NT2/D1 (cell line): ENCODE measurements at regions not wholly inside any gene's neighbourhood (a gene's known extent, or its start where the extent isn't known, plus 50 kb on each side); places are given as distances from the start of the nearest gene placed in this dataset.

Experiments used
- DNase-seq: peaks from one replicate; pipeline ENCODE4 v3.0.0-alpha.2; 2011; ENCODE audit warnings: low read depth, low spot score
- H3K27me3 ChIP-seq: 2 replicates; pipeline ENCODE4 v1.6.0; 2011; ENCODE audit warnings: mild to moderate bottlenecking; ENCODE audit not compliant: insufficient read length, insufficient read depth
- H3K36me3 ChIP-seq: 2 replicates; pipeline ENCODE4 v1.6.1; 2011; ENCODE audit warnings: mild to moderate bottlenecking, low read length, mixed read lengths; ENCODE audit not compliant: insufficient read depth, insufficient read length
- H3K4me1 ChIP-seq: 2 replicates; pipeline ENCODE4 v1.5.1; 2011; ENCODE audit not compliant: insufficient read depth, insufficient read length
- H3K4me3 ChIP-seq: 2 replicates; pipeline ENCODE4 v1.5.1; 2011; ENCODE audit warnings: low read depth; ENCODE audit not compliant: insufficient read length
- H3K9ac ChIP-seq: 2 replicates; pipeline ENCODE4 v1.6.0; 2011; ENCODE audit warnings: low read depth; ENCODE audit not compliant: insufficient read length
- H3K9me3 ChIP-seq: 2 replicates; pipeline ENCODE4 v1.5.1; 2011; ENCODE audit warnings: mild to moderate bottlenecking, low read length; ENCODE audit not compliant: insufficient read depth
- SUZ12 ChIP-seq: IDR thresholded peaks from 2 replicates; pipeline ENCODE4 v1.6.1; 2011; ENCODE audit not compliant: insufficient read length, insufficient read depth; ENCODE audit errors: extremely low read depth
- YY1 ChIP-seq: IDR thresholded peaks from 2 replicates; pipeline ENCODE4 v1.6.1; 2011; ENCODE audit not compliant: insufficient read length, insufficient read depth
- ZNF274 ChIP-seq: IDR thresholded peaks from 2 replicates; pipeline ENCODE4 v1.6.1; 2011; ENCODE audit warnings: mild to moderate bottlenecking, low read depth, low read length

DNA sequence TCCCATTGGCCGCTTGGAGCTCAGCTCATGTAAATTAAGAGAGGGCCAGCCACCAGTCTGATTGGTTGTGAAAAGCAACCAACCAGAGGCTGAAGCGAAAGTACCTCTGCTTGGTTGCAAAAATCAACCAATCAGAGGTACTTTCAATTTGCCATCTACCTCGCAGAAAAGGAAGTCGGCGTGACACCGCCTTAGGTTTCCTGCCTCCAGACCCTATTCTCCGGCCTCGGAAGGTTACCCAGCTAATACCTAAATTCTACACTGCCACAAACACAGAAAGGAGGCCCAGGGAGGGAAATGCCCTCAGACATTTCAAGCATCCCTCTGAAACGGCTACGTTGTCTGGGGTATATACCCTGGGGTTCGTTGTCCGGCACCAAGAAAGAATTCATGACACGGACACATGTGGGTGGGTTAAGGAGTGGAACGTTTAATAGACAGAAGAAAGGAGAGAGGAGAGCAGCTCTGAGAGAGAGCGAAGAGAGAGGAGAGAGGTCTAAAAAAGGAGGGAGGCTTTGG, 481.3 kb downstream of the TMEM114 start:
- TF ChIP-seq ZNF274 = no peak
- TF ChIP-seq YY1 = no peak
- TF ChIP-seq SUZ12 = no peak
- no peak for DNase-seq
- Histone ChIP-seq H3K4me3 (no peak overlapping the region), H3K4me1 (no peaks in the 10 kb centered on the region), H3K9ac (no peak overlapping the region), H3K36me3 (no peaks in the 10 kb centered on the region), H3K27me3 (no peaks in the 10 kb centered on the region), H3K9me3 (peaks cover 14% of the 10 kb centered on the region)

DNA sequence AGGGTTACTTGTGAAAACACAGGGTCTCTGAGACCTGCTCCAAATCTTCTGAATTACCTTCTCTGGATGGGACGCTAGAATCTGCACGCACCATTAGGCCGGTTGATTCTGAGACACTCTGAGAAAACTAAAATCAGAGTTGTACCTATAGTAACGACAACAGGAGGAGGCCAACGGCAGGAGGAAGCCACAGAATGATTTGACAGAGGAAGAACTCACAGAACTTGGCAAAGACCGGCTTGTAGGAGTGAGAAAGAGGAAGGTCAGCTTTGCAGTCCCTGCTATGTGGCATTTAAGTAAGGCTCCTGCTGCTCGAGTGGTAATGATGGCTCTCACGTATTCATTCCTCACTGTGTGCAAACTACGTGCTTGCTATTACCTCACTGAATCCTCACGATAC, 483.0 kb downstream of the TMEM114 start:
- Histone ChIP-seq H3K9ac (no peak overlapping the region), H3K9me3 (no peaks in the 10 kb centered on the region), H3K4me3 (no peak overlapping the region), H3K4me1 (no peaks in the 10 kb centered on the region), H3K36me3 (no peaks in the 10 kb centered on the region), H3K27me3 (no peaks in the 10 kb centered on the region)
- TF ChIP-seq YY1 = no peak
- DNase-seq = no peak

DNA sequence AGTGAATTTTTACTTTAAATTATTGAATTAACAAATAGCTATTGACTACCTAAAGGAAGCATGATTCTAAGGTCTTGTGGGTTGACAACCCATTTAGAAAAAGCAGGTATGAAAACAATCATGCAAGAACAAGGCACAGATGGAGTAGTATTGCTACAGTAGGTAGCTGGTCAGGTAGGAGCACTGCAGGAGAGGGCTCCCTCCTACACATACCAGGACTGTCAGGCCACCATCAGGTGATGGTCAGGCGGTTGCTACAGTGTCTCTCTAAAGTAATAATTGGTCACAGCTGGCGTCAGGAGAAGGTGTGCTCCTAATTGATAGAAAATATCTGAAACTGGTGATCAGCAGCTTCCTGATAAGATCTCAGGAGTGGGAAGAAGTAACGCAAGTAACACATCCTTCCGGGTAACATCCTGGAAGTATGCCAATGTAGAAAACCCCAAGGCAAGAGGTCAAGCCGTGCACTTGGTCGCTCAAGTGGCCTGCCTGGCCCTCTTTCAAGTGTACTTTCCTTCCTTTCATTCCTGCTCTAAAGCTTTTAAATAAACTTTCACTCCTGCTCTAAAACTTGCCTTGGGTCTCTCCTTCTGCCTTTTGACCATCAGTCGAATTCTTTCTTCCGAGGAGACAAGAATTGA, 486.5 kb downstream of the TMEM114 start:
- Histone ChIP-seq H3K9ac (no peak overlapping the region), H3K4me3 (no peak overlapping the region), H3K36me3 (no peaks in the 10 kb centered on the region), H3K4me1 (no peaks in the 10 kb centered on the region), H3K9me3 (no peaks in the 10 kb centered on the region), H3K27me3 (no peaks in the 10 kb centered on the region)
- TF ChIP-seq ZNF274 (no peak), SUZ12 (no peak), YY1 (no peak)
- DNase-seq = no peak

DNA sequence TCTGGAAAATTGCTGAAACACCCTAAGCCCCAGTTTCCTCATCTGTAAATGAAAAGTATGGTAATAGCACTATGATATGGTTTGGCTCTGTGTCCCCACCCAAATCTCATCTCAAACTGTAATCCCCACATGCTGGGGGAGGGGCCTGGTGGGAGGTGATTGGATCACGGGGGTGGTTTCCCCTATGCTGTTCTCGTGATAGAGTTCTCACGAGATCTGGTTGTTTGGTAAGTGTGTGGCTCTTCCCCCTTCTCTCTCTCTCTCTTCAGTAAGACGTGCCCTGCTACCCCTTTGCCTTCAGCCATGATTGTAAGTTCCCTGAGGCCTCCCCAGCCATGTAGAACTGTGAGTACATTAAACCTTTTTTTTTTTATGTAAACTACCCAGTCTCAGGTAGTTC, 490.7 kb downstream of the TMEM114 start:
- H3K4me1 ChIP-seq = no peaks in the 10 kb centered on the region
- no peaks in the 10 kb centered on the region for H3K9me3 ChIP-seq
- TF ChIP-seq SUZ12 (no peak), ZNF274 (no peak), YY1 (no peak)
- H3K4me3 ChIP-seq = no peak overlapping the region
- no peaks in the 10 kb centered on the region for H3K36me3 ChIP-seq
- H3K9ac ChIP-seq = no peak overlapping the region
- no peaks in the 10 kb centered on the region for H3K27me3 ChIP-seq
- DNase-seq = no peak

DNA sequence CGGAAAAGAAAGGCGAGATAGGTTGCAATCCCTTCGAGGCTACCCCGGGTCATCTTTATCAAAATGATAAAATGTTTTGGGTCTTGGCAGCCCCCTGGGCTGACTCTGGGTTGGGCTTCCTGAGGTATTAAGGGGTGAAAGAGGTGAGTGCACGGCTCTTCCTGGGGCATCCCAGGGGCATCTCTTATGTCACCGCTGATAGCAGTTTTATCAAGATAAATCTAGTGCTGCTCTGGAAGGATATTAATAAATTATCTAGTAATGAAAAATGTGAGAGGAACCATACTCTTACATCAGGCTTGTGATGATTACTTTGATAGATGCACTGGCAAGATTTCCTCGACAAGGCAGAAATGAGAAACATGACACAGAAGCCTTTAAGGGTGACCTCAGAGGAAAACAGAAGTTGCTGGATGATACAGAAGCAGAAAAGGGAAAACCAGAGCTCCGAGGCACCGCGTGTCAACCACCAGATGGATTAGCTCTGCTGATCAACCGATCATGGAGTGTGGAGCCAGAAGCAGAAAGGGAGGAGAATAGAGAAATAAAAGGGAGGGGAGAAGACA, 491.3 kb downstream of the TMEM114 start:
- H3K9ac ChIP-seq = no peak overlapping the region
- H3K9me3 ChIP-seq = no peaks in the 10 kb centered on the region
- no peaks in the 10 kb centered on the region for H3K36me3 ChIP-seq
- no peak overlapping the region for H3K4me3 ChIP-seq
- TF ChIP-seq YY1 = no peak
- no peak for TF ChIP-seq SUZ12
- no peak for TF ChIP-seq ZNF274
- no peaks in the 10 kb centered on the region for H3K4me1 ChIP-seq
- H3K27me3 ChIP-seq = no peaks in the 10 kb centered on the region
- DNase-seq = no peak

DNA sequence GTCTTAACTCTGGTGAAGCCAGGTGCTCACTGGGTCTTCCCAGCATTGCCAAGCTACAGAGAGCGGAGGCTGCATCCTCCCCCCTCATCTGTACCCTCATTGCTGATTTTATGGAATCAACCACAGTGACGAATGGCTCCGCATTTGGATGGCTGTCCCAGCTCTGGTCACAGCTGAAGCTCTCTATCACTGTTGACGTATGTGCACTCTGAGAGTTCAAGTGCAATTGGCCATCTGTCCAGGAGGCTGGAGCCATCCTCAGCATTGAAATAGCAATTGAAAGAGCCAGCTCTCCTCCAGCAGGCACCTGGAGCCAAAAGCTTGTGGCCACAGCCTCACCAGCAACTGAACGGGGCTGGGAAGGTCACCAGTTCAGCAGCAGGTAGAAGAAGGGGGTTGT, 494.1 kb downstream of the TMEM114 start:
- Histone ChIP-seq H3K27me3 (no peaks in the 10 kb centered on the region), H3K4me1 (no peaks in the 10 kb centered on the region), H3K4me3 (no peak overlapping the region), H3K9me3 (no peaks in the 10 kb centered on the region), H3K9ac (no peak overlapping the region), H3K36me3 (no peaks in the 10 kb centered on the region)
- TF ChIP-seq ZNF274 (no peak), SUZ12 (no peak), YY1 (no peak)
- no peak for DNase-seq

DNA sequence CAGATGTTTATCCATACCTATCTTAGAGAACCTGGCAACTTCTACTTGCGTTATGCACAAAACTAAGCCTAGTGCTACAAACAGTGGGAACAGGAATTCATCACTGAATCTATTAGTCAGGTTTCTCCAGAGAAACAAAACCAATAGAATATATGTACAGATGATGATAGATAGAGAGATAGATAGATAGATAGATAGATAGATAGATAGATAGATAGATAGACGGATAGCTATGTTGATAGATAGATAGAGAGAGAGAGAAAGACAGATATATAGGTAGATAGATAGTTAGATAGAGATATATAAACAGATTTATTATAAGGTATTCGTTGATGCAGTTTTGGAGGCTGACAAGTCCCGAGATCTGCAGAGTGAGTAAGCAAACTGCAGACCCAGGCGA, 495.6 kb downstream of the TMEM114 start:
- TF ChIP-seq YY1 = no peak
- TF ChIP-seq ZNF274 = no peak
- no peak for TF ChIP-seq SUZ12
- H3K27me3 ChIP-seq = no peaks in the 10 kb centered on the region
- no peak overlapping the region for H3K4me3 ChIP-seq
- no peaks in the 10 kb centered on the region for H3K4me1 ChIP-seq
- no peak overlapping the region for H3K9ac ChIP-seq
- no peak for DNase-seq
- no peaks in the 10 kb centered on the region for H3K36me3 ChIP-seq
- H3K9me3 ChIP-seq = no peaks in the 10 kb centered on the region
